Pancreas (tissue), 10 donors: ENCODE measurements at regions not wholly inside any gene's neighbourhood (a gene's known extent, or its start where the extent isn't known, plus 50 kb on each side); places are given as distances from the start of the nearest gene placed in this dataset.
A peak's percentile ranks its signal among the peaks of the same experiment; 100 is the strongest.

Experiments used
- ATAC-seq, 4 donors: fragments of 200-7000 bp; cut with Tn5 transposase; one replicate each; pipeline versions ENCODE4 v1.8.0 to v1.9.1; 2020; ENCODE audit warnings: mild to moderate bottlenecking in 4 of 4, moderate library complexity in 4 of 4
- DNase-seq, 6 donors: peaks; one replicate each; pipeline ENCODE4 v3.0.0-alpha.2; 2020
- FAIRE-seq: peaks from 2 replicates; lab custom pipeline; 2012; peaks lifted over from hg19 to GRCh38; lab: Jason Lieb, UNC
- H3K27ac ChIP-seq, 4 donors: fragments of 200-600 bp; sonication (generic); 1 replicate in 3 of 4; 2 replicates in 1 of 4; pipeline versions ENCODE4 v1.5.0 to v1.8.0; 2020
- H3K27me3 ChIP-seq, 4 donors: fragments of 200-600 bp; one replicate each; pipeline ENCODE4 v1.8.0; 2021
- H3K36me3 ChIP-seq, 3 donors: fragments of 200-600 bp; sonication (generic) in 1 of 3; one replicate each; pipeline versions ENCODE4 v1.5.0 to v1.8.0; 2020 to 2021
- H3K4me1 ChIP-seq, 3 donors: fragments of 200-600 bp; one replicate each; pipeline ENCODE4 v1.8.0; 2021
- H3K4me3 ChIP-seq, 4 donors: fragments of 200-600 bp; sonication (generic) in 2 of 4; one replicate each; pipeline versions ENCODE4 v1.5.0 to v1.8.0; 2020 to 2021
- H3K9me3 ChIP-seq, 4 donors: fragments of 200-600 bp; one replicate each; pipeline ENCODE4 v1.8.0; 2021
- CTCF ChIP-seq, 4 donors: fragments of 200-600 bp; sonication (generic) in 3 of 4; IDR thresholded peaks; one replicate each; pipeline versions ENCODE4 v1.5.0 to v1.8.0; 2021; ENCODE audit warnings: antibody characterized with exemption in 4 of 4
- WGBS, 2 donors: extraction: QIAGEN DNeasy Blood & Tissue Kit; methylation state at CpG; one replicate each; pipeline ENCODE4 v1.1.7; 2013; 5-methylcytosine and 5-hydroxymethylcytosine counted together
- intact Hi-C, 3 donors: fragments of 100-400 bp; cut with DNase I; formaldehyde crosslinking; loops; one replicate each; pipeline versions ENCODE4 v1.11.1 to v1.14.2; 2022
- donor health status: healthy with polysubstance abuse.
- donor health status: DM: no; HTN: no; CAD: no; lungs with moderate emphysema.
- donor health status: DM: no; HTN: no; CAD: no.
- donor health status: control.
- donor health status: control.
- donor health status: Bipolar disorder and iron deficiency.
- donor health status: DM: yes; HTN: yes; CAD: no.
- donor health status: DM: no; HTN: no; CAD: no.
- donor health status: DM: no; HTN: no; CAD: no.
- donor health status: DM: yes; HTN: yes; CAD: no.

- no peak for FAIRE-seq
- TF ChIP-seq CTCF (IDR thresholded peaks at IDR 0.05) = no peak
These were observed 135.7 kb downstream of the IGF1 start for GRCh38 chr12:102344691-102345090.

DNA sequence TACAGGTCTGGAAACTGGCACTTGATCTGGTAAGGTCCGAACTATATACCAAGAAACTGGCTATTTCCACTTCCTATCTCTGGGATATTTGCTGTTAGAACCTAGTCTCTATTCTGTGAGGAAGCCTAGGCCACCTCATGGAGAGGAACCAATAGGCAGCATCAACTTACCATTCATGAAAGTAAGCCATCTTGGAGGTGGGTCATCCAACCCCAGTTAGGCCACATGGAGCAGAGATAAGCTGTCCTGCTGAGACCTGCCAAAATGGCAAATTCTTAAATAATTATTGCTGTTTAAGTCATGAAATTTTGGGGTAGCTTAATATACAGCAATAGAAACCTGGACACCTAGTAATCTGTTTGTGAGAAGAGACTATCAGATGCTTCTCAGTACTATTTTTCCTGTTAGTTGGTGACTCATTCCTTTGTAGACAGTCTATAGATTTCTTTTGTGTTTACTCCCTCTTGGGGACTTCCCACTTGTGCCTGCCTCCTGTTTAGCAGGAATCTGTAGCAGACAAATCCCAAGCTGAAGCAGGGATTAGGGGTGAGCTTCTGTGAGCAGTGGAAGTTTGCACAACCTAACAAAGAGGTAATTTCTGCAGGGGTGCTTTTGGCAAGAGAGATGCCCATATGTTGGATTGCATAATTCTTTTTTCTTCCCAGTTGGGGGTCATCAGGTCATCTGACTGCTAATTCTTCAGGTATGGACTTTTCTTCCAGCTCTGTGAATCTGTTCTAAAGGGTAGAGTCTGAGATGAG is 136.8 kb downstream of the IGF1 start:
- H3K36me3 ChIP-seq = no peaks in the 10 kb centered on the region
- no peak overlapping the region for H3K4me3 ChIP-seq
- TF ChIP-seq CTCF (IDR thresholded peaks at IDR 0.05) = no peak
- no peaks in the 10 kb centered on the region for H3K9me3 ChIP-seq
- intact Hi-C loops = no loop called here
- peak overlapping the region in 2 of 4 donors; percentile 79 to 81 for H3K27ac ChIP-seq
- ATAC-seq (peak; percentile 70 to 86 (median 75)), FAIRE-seq (no peak), DNase-seq (peak in 3 of 6 donors; percentile 8 to 31 (median 20))
- WGBS, 2 donors = 63 to 68% methylated on average over 1 of the region's 1 CpG
- H3K4me1 ChIP-seq = peaks cover 12 to 28% (median 16%) of the 10 kb centered on the region in 3 donors
- no peaks in the 10 kb centered on the region for H3K27me3 ChIP-seq

More at GRCh38 chr12:102344691-102345090, 135.7 kb downstream of the IGF1 start:
- Histone ChIP-seq H3K9me3 (no peaks in the 10 kb centered on the region), H3K27ac (no peak overlapping the region), H3K36me3 (no peaks in the 10 kb centered on the region), H3K4me1 (peaks cover 12 to 28% (median 16%) of the 10 kb centered on the region in 3 donors), H3K4me3 (no peak overlapping the region), H3K27me3 (no peaks in the 10 kb centered on the region)
- DNase-seq (no peak), ATAC-seq (no peak)
- intact Hi-C loops = no loop called here

DNA sequence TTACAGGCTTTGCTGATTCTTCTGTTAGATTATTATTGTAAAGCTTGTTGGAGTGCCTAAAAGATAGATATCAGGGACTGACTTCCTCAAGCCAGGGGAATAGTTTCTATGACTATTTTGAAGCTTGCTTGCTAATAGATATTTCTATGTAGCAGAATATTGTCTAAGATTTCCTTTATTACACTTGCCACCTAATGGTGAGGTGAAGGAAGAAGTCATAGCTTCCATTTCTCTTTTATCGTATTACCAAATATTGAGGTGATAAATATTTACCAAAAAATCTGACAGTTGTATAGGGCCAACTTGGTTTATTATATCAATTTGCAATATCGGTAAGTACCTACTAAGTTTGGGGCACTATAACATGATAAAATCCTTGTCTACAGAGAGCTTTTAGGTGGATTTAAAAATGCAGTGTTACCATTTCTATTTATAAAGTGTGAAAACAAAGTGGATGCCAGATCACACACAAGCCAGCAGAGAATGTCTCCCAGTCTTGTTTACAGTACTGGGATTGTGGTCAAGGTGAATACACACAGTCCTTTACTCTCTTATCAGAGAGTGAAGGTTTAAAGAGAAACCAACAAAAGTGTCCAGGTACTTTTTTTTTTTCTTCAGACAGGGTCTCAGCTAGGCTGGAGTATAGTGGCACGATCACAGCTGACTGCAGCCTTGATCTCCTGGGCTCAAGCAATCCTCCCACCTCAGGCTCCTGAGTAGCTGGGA is 137.9 kb downstream of the IGF1 start:
- Histone ChIP-seq H3K27ac (peak overlapping the region in 2 of 4 donors; percentile 79 to 81), H3K9me3 (no peaks in the 10 kb centered on the region), H3K36me3 (no peaks in the 10 kb centered on the region), H3K27me3 (no peaks in the 10 kb centered on the region), H3K4me3 (no peak overlapping the region), H3K4me1 (peaks cover 12 to 28% (median 16%) of the 10 kb centered on the region in 3 donors)
- intact Hi-C loops = no loop called here
- DNase-seq = peak in 3 of 6 donors; percentile 9 to 50 (median 39)
- peak; percentile 90 to 97 (median 93) for ATAC-seq
- FAIRE-seq = no peak
- no peak for TF ChIP-seq CTCF (IDR thresholded peaks at IDR 0.05)
- WGBS, 2 donors = 31 to 36% methylated on average over 3 of the region's 3 CpGs

DNA sequence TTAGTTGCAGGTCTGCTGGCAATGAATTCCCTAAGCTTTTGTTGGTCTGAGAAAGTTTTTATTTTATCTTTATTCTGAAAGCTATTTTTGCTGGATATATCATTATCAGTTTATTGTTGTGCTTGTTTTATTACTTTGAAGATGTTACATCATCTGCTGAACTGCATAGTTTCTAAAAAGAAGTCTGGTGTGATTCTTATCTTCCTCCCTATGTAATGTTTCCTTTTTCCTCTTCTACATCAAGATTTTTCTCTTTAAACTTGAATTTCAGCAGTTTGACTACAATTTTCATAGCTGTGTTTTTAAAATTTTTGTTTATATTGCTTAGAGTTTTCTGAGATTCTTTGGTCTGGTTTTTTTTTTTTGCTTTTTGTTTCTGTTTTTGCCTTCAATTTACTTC is 137.1 kb upstream of the PMCH start:
- intact Hi-C loops = no loop called here
- H3K36me3 ChIP-seq = no peaks in the 10 kb centered on the region
- H3K4me3 ChIP-seq = no peak overlapping the region
- DNase-seq (no peak), FAIRE-seq (no peak), ATAC-seq (no peak)
- H3K4me1 ChIP-seq = peaks cover 0 to under 1% (median 0%) of the 10 kb centered on the region in 3 donors
- H3K9me3 ChIP-seq = no peaks in the 10 kb centered on the region
- H3K27ac ChIP-seq = no peak overlapping the region
- no peak for TF ChIP-seq CTCF (IDR thresholded peaks at IDR 0.05)
- no peaks in the 10 kb centered on the region for H3K27me3 ChIP-seq
